A673 (cell line): ENCODE measurements at regions not wholly inside any gene's neighbourhood (a gene's known extent, or its start where the extent isn't known, plus 50 kb on each side); places are given as distances from the start of the nearest gene placed in this dataset.
"Not testable (repeated sequence)": the region's sequence is repeated elsewhere in the genome, so short reads cannot be mapped to it uniquely, and the experiment has no call there.

Experiments used
- EZH2 ChIP-seq: fragments of 200-600 bp; sonication (generic); IDR thresholded peaks from 2 replicates; pipeline ENCODE4 v1.6.1; 2017; ENCODE audit warnings: borderline replicate concordance, low read depth, mild to moderate bottlenecking, mixed read lengths, antibody characterized with exemption, low read length; ENCODE audit not compliant: poor library complexity, severe bottlenecking
- TF ChIP-seq, protein P1 (sequence below): fragments of 300-800, 200-600 bp; sonication (generic); conservative IDR thresholded peaks from 2 replicates; pipeline ENCODE4 v1.5.1; 2017; ENCODE audit warnings: low read depth, mild to moderate bottlenecking, antibody characterized with exemption, low read length, moderate library complexity, mixed read lengths

DNA sequence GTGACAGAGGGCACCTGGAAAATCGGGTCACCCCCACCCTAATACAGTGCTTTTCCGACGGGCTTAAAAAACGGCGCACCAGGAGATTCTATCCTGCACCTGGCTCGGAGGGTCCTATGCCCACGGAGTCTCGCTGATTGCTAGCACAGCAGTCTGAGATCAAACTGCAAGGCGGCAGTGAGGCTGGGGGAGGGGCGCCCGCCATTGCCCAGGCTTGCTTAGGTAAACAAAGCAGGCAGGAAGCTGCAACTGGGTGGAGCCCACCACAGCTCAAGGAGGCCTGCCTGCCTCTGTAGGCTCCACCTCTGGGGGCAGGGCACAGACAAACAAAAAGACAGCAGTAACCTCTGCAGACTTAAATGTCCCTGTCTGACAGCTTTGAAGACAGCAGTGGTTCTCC lies 168.2 kb upstream of the SPIN4 start:
- TF ChIP-seq, protein P1, sequence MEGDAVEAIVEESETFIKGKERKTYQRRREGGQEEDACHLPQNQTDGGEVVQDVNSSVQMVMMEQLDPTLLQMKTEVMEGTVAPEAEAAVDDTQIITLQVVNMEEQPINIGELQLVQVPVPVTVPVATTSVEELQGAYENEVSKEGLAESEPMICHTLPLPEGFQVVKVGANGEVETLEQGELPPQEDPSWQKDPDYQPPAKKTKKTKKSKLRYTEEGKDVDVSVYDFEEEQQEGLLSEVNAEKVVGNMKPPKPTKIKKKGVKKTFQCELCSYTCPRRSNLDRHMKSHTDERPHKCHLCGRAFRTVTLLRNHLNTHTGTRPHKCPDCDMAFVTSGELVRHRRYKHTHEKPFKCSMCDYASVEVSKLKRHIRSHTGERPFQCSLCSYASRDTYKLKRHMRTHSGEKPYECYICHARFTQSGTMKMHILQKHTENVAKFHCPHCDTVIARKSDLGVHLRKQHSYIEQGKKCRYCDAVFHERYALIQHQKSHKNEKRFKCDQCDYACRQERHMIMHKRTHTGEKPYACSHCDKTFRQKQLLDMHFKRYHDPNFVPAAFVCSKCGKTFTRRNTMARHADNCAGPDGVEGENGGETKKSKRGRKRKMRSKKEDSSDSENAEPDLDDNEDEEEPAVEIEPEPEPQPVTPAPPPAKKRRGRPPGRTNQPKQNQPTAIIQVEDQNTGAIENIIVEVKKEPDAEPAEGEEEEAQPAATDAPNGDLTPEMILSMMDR: not testable (repeated sequence)
- TF ChIP-seq EZH2: not testable (repeated sequence)
